C4-2B (cell line): ENCODE measurements at regions not wholly inside any gene's neighbourhood (a gene's known extent, or its start where the extent isn't known, plus 50 kb on each side); places are given as distances from the start of the nearest gene placed in this dataset.
"Not testable (repeated sequence)": the region's sequence is repeated elsewhere in the genome, so short reads cannot be mapped to it uniquely, and the experiment has no call there.

Experiments
- H3K27ac ChIP-seq: fragments of 450-650 bp; 2 replicates; pipeline ENCODE4 v1.5.1; 2017
- ZFX ChIP-seq: fragments of 450-650 bp; IDR thresholded peaks from 2 replicates; pipeline ENCODE4 v1.6.1; 2017
- TF ChIP-seq, protein P1 (sequence below): fragments of 450-650 bp; conservative IDR thresholded peaks from 2 replicates; pipeline ENCODE4 v1.5.1; 2017; ENCODE audit warnings: mild to moderate bottlenecking

DNA sequence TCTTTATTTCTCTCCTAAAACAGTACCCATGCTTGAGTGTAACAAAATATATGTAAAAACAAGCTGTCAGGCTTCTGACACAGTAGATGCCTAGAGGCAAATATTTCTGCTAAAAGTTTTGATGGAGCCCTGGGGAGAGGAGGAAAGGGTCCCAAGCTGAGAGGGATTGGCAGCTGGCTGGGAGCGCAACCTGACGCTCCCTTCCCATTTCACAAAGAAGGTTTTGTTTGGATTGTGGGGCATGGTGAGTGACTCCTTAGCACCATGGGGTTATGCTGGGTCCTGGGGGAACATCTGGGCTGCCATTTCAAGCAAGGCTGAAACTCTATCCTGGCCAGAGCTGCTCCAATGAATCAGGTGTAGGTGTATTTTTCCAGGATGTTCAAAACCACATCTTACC lies 720.5 kb downstream of the MAFB start:
- TF ChIP-seq, protein P1, sequence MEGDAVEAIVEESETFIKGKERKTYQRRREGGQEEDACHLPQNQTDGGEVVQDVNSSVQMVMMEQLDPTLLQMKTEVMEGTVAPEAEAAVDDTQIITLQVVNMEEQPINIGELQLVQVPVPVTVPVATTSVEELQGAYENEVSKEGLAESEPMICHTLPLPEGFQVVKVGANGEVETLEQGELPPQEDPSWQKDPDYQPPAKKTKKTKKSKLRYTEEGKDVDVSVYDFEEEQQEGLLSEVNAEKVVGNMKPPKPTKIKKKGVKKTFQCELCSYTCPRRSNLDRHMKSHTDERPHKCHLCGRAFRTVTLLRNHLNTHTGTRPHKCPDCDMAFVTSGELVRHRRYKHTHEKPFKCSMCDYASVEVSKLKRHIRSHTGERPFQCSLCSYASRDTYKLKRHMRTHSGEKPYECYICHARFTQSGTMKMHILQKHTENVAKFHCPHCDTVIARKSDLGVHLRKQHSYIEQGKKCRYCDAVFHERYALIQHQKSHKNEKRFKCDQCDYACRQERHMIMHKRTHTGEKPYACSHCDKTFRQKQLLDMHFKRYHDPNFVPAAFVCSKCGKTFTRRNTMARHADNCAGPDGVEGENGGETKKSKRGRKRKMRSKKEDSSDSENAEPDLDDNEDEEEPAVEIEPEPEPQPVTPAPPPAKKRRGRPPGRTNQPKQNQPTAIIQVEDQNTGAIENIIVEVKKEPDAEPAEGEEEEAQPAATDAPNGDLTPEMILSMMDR: no peak
- TF ChIP-seq ZFX: no peak
- H3K27ac ChIP-seq: no peak overlapping the region

GRCh38 chr20:39967806-39968205 lies 721.2 kb downstream of the MAFB start:
- H3K27ac ChIP-seq: no peak overlapping the region
- TF ChIP-seq, protein P1: no peak
- no peak for TF ChIP-seq ZFX

GRCh38 chr20:39961637-39962244 lies 727.3 kb downstream of the MAFB start:
- no peak for TF ChIP-seq ZFX
- TF ChIP-seq, protein P1: no peak
- no peak overlapping the region for H3K27ac ChIP-seq

DNA sequence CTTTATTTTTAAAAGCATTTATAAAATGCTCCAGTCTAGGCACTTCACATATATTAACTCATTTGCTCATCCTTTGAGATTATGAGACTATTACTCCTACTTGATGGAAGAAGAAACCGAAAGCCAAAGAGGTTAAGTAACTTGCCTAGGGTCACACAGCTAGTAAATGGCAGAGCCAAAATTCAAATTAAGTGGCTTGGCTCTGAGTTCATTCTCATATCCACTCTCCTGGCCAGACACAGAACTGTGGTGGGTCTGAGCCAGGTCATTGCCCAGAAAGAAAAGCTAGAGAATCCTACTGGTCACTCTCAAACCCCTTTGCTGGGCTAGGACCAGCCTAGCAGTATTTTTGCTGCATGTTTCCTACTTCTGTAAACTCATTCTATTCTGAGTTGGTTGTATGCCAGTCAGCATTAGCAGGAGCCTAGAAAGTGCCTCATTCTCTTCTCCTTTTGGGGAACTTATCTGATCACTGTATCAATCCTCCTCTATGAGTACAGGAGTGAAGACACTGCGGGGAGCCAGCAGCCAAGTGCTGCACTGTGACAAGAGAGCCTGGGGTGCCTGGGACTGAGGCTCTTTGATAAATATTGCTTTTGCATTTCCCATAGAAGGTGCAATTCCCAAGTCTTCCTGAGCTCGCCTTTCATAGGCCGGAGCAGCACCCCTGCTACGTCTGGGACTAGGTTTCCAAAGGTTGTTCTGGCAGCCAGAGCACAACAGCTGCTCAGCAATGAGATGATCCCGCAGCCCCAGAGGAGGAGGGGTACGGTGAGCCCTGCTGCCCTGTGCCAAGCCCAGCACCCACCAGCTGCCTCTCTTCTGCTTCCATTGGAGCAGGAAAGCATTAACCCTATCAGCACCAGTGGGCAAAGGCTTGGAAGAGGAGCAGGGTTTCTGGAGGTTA lies 728.3 kb downstream of the MAFB start:
- H3K27ac ChIP-seq: no peak overlapping the region
- TF ChIP-seq, protein P1: no peak
- TF ChIP-seq ZFX: no peak

- not testable (repeated sequence) for H3K27ac ChIP-seq
Measured at GRCh38 chr20:39957911-39958310, 731.1 kb downstream of the MAFB start.

GRCh38 chr20:39954621-39955020 lies 734.4 kb downstream of the MAFB start:
- TF ChIP-seq, protein P1: no peak
- TF ChIP-seq ZFX: no peak
- H3K27ac ChIP-seq: no peak overlapping the region

- TF ChIP-seq ZFX: no peak
- TF ChIP-seq, protein P1: no peak
- no peak overlapping the region for H3K27ac ChIP-seq
Measured at GRCh38 chr20:39946931-39947330, 742.1 kb downstream of the MAFB start.
